Epithelial cell of proximal tubule (primary cell): ENCODE measurements at regions not wholly inside any gene's neighbourhood (a gene's known extent, or its start where the extent isn't known, plus 50 kb on each side); places are given as distances from the start of the nearest gene placed in this dataset.
"Not testable (repeated sequence)": the region's sequence is repeated elsewhere in the genome, so short reads cannot be mapped to it uniquely, and the experiment has no call there.

ENCODE experiments used
- DNase-seq: peaks from one replicate; pipeline ENCODE4 v3.0.0-alpha.2; 2011; ENCODE audit warnings: low read depth
- H3K4me3 ChIP-seq: 2 replicates; pipeline ENCODE4 v1.5.1; 2011; ENCODE audit warnings: low read depth, mild to moderate bottlenecking, low read length
- CTCF ChIP-seq: conservative IDR thresholded peaks from 2 replicates; pipeline ENCODE4 v1.5.1; 2012; ENCODE audit warnings: low read depth, mild to moderate bottlenecking, low read length

GRCh38 chr6:122903266-122903915 is 92.6 kb upstream of the CLVS2 start:
- H3K4me3 ChIP-seq: no peak overlapping the region
- no peak for TF ChIP-seq CTCF
- DNase-seq: no peak

GRCh38 chr6:122904166-122904565 is 91.9 kb upstream of the CLVS2 start:
- no peak overlapping the region for H3K4me3 ChIP-seq
- DNase-seq: no peak
- TF ChIP-seq CTCF: no peak

- no peak overlapping the region for H3K4me3 ChIP-seq
- DNase-seq: no peak
- no peak for TF ChIP-seq CTCF
Measured at GRCh38 chr6:122913558-122913957, 82.5 kb upstream of the CLVS2 start.

GRCh38 chr6:122918714-122919113 is 77.3 kb upstream of the CLVS2 start:
- H3K4me3 ChIP-seq: no peak overlapping the region
- TF ChIP-seq CTCF: no peak
- DNase-seq: no peak

GRCh38 chr6:122930252-122931180 is 65.5 kb upstream of the CLVS2 start:
- no peak overlapping the region for H3K4me3 ChIP-seq
- no peak for DNase-seq
- TF ChIP-seq CTCF: no peak

- H3K4me3 ChIP-seq: no peak overlapping the region
- DNase-seq: no peak
- no peak for TF ChIP-seq CTCF
Measured at GRCh38 chr6:122931916-122932315, 64.1 kb upstream of the CLVS2 start.

- H3K4me3 ChIP-seq, DNase-seq: not testable (repeated sequence)
Measured at GRCh38 chr6:122944936-122945335, 51.1 kb upstream of the CLVS2 start.
